ENCODE measurements at regions not wholly inside any gene's neighbourhood (a gene's known extent, or its start where the extent isn't known, plus 50 kb on each side); places are given as distances from the start of the nearest gene placed in this dataset.

GRCh38 chr7:32416846-32417245 is 73.3 kb downstream of the LSM5 start:
- no peaks in the 10 kb centered on the region for H3K36me3 ChIP-seq (ENCODE audit: control insufficient read depth in 2 of 2, extremely low read depth in 1 of 2, insufficient read depth in 2 of 2, low read length in 2 of 2)
- H3K9me1 ChIP-seq (ENCODE audit: control insufficient read depth, extremely low read depth, insufficient read depth, low read length) = no peaks in the 10 kb centered on the region
- no peaks in the 10 kb centered on the region for H4K20me1 ChIP-seq (ENCODE audit: control insufficient read depth, extremely low read depth, insufficient read depth, low read length)
- no peak for DNase-seq (ENCODE audit: low read depth, low spot score)
- no peaks in the 10 kb centered on the region for H3K27me3 ChIP-seq (ENCODE audit: control insufficient read depth, extremely low read depth, insufficient read depth, low read length)
- H2AFZ ChIP-seq (ENCODE audit: control insufficient read depth, low read length) = no peak overlapping the region
- dilution Hi-C loops (cut with MboI; ENCODE audit: extremely low pct_ligation_motif_present, low sequenced_read_pairs) = no loop called here
- H3K9me3 ChIP-seq (ENCODE audit: control insufficient read depth, low read depth, low read length) = no peaks in the 10 kb centered on the region
- no peak overlapping the region for H3K27ac ChIP-seq (ENCODE audit: control insufficient read depth, insufficient read depth, low read length)
- H3K4me3 ChIP-seq (ENCODE audit: control insufficient read depth in 2 of 3, extremely low read depth in 1 of 3, insufficient read depth in 2 of 3, low read depth in 1 of 3, low read length in 3 of 3) = no peak overlapping the region
- H3K9ac ChIP-seq (ENCODE audit: control insufficient read depth, extremely low read depth, insufficient read depth, low read length) = no peak overlapping the region
- no peaks in the 10 kb centered on the region for H3K79me2 ChIP-seq (ENCODE audit: control insufficient read depth, insufficient read depth, low read length)
- no peak overlapping the region for H3K4me2 ChIP-seq (ENCODE audit: control insufficient read depth, extremely low read depth, insufficient read depth, low read depth, low read length)
- TF ChIP-seq CTCF (optimal IDR thresholded peaks at IDR 0.05 in 1 of 3, IDR thresholded peaks at IDR 0.05 in 1 of 3, conservative IDR thresholded peaks at IDR 0.05 in 1 of 3; ENCODE audit: extremely low read depth in 1 of 3, insufficient read depth in 2 of 3, low read length in 3 of 3) (no peak), EZH2 (IDR thresholded peaks at IDR 0.05; ENCODE audit: low read length) (no peak)
- no peak for FAIRE-seq
- H3K4me1 ChIP-seq (ENCODE audit: control insufficient read depth, extremely low read depth, insufficient read depth, low read length) = peaks cover 17% of the 10 kb centered on the region

GRCh38 chr7:32415936-32416335 is 74.2 kb downstream of the LSM5 start:
- Histone ChIP-seq H2AFZ (ENCODE audit: control insufficient read depth, low read length) (peak overlapping the region; percentile 56), H3K27ac (ENCODE audit: control insufficient read depth, insufficient read depth, low read length) (no peak overlapping the region), H3K4me2 (ENCODE audit: control insufficient read depth, extremely low read depth, insufficient read depth, low read depth, low read length) (peak overlapping the region; percentile 22), H3K4me3 (ENCODE audit: control insufficient read depth in 2 of 3, extremely low read depth in 1 of 3, insufficient read depth in 2 of 3, low read depth in 1 of 3, low read length in 3 of 3) (no peak overlapping the region), H3K36me3 (ENCODE audit: control insufficient read depth in 2 of 2, extremely low read depth in 1 of 2, insufficient read depth in 2 of 2, low read length in 2 of 2) (no peaks in the 10 kb centered on the region), H3K4me1 (ENCODE audit: control insufficient read depth, extremely low read depth, insufficient read depth, low read length) (peaks cover 17% of the 10 kb centered on the region), H3K9me1 (ENCODE audit: control insufficient read depth, extremely low read depth, insufficient read depth, low read length) (no peaks in the 10 kb centered on the region), H4K20me1 (ENCODE audit: control insufficient read depth, extremely low read depth, insufficient read depth, low read length) (no peaks in the 10 kb centered on the region), H3K9ac (ENCODE audit: control insufficient read depth, extremely low read depth, insufficient read depth, low read length) (no peak overlapping the region), H3K27me3 (ENCODE audit: control insufficient read depth, extremely low read depth, insufficient read depth, low read length) (no peaks in the 10 kb centered on the region), H3K79me2 (ENCODE audit: control insufficient read depth, insufficient read depth, low read length) (no peaks in the 10 kb centered on the region), H3K9me3 (ENCODE audit: control insufficient read depth, low read depth, low read length) (no peaks in the 10 kb centered on the region)
- FAIRE-seq (peak; percentile 70), DNase-seq (ENCODE audit: low read depth, low spot score) (peak; percentile 40)
- TF ChIP-seq EZH2 (IDR thresholded peaks at IDR 0.05; ENCODE audit: low read length) = no peak
- peak in 2 of 3 experiments; percentile 36 to 73 for TF ChIP-seq CTCF (optimal IDR thresholded peaks at IDR 0.05 in 1 of 3, IDR thresholded peaks at IDR 0.05 in 1 of 3, conservative IDR thresholded peaks at IDR 0.05 in 1 of 3; ENCODE audit: extremely low read depth in 1 of 3, insufficient read depth in 2 of 3, low read length in 3 of 3)
- dilution Hi-C loops (cut with MboI; ENCODE audit: extremely low pct_ligation_motif_present, low sequenced_read_pairs) = no loop called here
